Suppressor macrophage (primary cell): ENCODE measurements at regions not wholly inside any gene's neighbourhood (a gene's known extent, or its start where the extent isn't known, plus 50 kb on each side); places are given as distances from the start of the nearest gene placed in this dataset.

ENCODE experiments used
- DNase-seq, 4 experiments: peaks; one replicate each; pipeline ENCODE4 v3.0.0-alpha.2; 2020 to 2022

DNA sequence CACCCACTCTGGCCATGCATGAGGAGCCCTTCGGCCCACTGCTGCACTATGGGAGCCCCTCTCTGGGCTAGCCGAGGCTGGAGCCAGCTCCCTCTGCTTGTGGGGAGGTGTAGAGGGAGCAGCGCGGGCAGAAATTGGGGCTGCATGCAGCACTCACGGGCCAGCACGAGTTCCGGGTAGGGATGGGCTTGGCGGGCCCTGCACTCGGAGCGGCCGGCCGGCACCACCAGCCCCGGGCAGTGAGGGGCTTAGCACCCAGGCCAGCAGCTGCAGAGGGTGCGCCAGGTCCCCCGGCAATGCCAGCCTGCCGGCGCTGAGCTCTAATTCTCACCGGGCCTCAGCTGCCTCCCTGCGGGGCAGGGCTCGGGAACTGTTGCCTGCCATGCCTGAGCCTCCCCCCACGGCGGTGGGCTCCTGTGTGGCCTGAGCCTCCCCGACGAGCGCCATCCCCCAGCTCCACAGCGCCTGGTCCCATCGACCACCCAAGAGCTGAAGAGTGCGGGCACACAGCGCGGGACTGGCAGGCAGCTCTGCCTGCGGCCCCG, 209.0 kb downstream of the LTN1 start:
- no peak for DNase-seq

DNA sequence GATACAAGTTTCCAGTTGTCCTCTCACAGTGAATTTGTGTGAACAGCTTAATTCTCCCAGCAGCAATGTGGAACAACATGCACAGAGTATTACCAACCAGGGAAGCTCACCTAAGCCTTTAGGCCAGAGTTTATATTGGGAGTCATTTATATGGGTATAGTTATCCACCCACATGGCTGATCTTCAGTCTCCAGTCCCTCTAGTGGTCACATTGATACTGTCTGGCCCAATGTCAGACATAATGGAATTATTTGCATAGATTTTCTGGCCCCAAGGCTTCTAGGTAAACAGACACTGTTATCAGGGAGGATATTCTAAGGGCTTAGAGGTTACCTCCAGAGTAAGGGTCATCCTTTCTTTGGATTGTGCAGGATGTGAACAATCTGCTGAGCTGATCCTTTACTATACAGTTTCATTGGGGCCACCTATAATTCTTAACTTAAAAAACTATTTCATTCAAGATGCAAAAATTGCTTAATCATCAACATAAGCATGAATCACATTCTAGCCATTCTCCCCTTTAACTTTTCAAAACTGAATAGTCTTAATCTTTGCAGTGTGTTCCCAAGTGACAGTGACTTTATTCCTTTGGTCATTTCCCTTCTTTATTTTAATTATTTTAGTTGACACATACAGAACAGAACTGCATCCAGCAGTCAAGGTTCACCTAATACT, 210.9 kb downstream of the LTN1 start:
- peak in 3 of 4 experiments; percentile 5 to 10 (median 7) for DNase-seq

GRCh38 chr21:28779914-28780313, 212.8 kb downstream of the LTN1 start:
- no peak for DNase-seq

DNA sequence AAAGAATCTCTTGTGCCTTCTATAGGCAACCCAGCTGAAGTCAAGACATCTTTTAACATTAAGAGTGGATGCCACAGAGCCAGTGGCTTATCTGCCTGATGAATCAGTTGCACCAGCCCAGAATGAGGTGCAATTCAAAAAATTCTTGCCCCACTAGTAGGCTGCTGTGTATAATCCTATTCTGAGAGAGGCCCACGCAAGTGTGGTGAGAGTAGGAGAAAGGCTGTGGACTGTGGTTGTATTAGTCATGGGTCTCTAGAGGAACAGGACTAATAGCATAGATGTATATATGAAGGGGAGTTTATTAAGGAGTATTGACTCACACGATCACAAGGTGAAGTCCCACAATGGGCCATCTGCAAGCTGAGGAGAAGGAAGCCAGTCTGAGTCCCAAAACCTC, 216.4 kb downstream of the LTN1 start:
- DNase-seq: peak; percentile 22 to 56 (median 38)

- no peak for DNase-seq
Measured at GRCh38 chr21:28775071-28775470, 217.6 kb downstream of the LTN1 start.

DNA sequence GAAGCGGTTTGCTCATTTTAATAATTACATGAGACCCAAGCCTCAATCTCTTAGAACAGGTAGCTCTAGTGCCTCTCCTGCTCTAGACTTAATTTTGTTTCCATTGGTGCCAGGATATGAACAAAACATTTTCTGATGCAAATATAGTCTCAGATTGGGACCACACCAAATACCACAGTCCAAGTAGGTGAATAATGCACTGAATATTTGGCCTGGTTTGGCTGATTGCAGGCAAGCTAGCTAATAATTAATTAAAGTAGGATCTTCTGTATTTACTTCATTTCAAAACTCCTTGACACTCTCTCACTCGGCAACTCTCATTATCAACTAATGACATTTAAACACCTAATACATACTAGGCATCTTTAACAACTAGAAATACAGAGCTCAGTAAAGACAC, 219.6 kb downstream of the LTN1 start:
- no peak for DNase-seq

GRCh38 chr21:28771790-28772501, 220.7 kb downstream of the LTN1 start:
- no peak for DNase-seq

DNA sequence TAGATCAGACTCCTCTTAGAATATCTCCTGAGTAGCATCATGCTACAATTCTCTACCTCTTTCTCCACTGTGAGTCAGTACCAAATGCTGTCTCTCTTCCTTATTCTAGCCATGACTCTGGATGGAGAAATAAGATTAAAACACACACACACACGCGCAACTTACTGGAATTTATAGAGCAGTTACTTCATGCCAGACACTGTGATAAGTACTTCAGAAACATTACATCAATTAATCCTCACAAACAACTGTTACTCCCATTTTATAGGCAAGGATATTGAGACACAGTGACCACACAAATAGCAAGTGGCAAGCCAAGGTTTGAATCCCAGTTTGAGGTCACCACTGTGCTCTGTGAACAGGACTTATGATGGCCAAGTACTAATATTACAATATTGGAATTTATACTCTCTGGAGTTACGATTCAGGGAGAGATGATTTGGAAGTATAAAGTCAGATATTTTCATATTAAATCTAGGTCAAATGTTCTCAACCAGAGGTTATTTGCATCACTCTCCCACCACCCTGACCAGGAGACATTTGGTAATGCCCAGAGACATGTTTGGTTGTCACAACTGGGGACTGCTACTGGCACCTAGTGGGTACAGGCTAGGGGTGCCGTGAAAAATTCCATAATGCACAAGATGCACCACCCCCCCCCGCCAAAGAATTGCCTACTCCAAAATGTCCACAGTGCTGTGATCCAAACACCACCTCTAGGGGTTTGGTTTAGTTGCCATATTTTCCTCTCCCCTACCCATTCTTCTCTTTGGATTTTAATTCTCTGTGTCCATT, 221.6 kb downstream of the LTN1 start:
- peak in 1 of 4 experiments; percentile 5 for DNase-seq

- peak in 2 of 4 experiments; percentile 2 to 11 for DNase-seq
Measured at GRCh38 chr21:28769683-28770082, 223.0 kb downstream of the LTN1 start.

GRCh38 chr21:28768753-28769152, 223.9 kb downstream of the LTN1 start:
- DNase-seq: no peak

DNA sequence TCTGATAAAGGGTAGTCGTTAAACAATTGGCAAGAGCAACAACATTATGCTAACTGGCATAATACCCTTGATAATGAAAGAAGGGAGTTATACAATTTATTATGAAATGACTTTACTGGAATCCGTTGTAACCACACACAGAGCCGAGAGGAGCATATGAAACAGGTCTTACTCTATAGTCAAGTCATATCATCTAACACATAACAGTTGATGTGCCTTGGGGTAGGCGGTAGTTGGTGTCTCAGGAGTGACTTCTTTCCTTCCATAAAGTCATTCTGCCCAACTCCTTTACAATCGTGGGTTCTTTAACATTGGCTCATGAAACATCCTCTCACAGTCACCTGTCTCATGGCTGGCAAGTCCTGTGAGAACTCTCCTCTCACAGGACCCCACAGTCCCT, 225.2 kb downstream of the LTN1 start:
- no peak for DNase-seq

DNA sequence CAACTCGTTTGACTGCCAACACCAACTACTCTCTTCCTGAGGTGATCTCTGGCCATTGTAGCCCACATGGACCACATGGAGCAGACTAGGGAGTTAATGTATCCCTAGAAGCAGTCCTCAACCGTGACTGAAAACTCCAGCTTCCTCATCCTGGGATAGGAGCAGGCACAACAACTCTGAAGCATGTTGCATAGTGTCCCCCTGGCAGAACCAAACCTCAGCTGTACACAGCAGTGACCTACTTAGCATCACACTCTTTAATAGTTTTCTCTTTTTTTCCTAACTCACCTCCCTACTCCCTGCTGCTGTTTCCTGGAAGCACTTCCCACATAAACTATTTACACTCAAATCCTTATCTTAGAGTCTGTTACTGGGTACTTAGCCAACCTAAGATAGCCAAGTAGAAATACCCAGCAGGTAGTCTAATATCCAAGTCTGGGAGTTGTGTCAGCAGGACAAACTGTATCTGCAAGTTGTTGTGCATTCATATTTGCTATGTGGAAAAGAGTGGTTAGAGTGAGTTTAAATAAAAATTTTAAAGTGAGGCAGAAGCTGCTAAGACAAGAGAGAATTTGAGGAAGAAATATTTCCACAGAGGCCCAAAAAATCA, 228.8 kb downstream of the LTN1 start:
- no peak for DNase-seq

DNA sequence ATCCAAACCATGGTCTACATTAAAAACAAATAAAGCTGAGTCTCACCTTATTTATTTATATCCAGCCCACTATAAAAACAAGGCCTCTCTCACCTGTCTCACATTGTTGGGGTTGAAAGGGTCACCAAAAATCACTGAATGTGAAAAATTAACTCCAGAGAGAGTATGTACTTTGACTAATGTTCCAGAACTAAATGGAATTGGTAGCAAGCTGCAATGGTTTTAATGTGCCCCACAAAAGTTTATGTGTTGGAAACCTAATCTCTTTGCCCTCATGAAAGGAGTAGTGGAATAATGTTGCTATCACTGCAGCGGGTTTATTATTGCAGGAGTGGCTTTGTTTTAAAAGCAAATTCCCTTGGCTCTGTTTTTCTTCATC, 230.3 kb downstream of the LTN1 start:
- no peak for DNase-seq

DNA sequence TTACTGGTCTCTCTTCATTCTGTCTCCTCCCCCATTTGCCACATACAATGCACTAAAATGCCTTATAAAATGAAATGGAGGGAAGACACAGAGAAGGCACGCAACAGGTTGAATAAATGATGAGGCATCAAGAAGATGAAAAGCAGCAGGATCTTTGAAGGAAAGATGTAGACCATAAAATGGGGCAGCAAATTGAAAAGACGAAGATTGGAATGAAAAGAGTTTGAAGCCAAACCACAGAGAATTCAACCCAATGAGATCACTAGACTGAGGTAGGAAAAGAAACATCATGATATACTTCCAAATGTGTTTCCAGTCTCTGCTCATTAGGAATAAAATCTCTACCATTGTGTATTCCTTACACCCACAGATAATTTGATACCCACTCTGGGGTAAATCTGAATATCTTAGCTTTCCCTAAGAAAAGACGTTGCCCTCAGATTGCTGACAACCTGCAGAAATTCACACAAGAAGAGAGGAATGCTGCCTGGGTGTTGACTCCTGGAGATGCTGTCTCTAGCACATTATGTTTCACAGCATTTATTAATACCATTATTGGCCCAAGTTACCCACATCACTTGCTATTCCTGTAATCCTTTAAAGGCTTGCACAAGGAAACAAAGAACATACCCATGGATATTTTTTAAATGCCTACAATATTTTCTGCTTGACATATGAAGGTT, 230.9 kb downstream of the LTN1 start:
- no peak for DNase-seq

DNA sequence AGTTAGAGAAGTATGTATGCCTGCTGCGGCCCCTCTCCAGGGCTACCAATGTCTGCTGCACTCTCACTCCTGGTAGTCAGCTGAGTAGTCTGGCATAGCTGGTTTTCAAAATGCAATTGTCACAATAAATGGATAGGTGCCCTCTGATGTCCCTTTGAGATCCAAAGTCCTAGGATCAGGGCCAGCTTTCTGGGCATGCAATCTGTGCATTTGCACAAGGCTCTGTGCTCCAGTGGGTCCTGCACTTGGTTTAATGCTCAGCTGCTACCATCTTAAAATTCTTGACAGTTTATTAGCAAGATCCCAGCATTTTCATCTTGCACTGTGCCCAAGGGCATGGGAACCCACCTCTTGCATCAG, 233.8 kb downstream of the LTN1 start:
- no peak for DNase-seq

DNA sequence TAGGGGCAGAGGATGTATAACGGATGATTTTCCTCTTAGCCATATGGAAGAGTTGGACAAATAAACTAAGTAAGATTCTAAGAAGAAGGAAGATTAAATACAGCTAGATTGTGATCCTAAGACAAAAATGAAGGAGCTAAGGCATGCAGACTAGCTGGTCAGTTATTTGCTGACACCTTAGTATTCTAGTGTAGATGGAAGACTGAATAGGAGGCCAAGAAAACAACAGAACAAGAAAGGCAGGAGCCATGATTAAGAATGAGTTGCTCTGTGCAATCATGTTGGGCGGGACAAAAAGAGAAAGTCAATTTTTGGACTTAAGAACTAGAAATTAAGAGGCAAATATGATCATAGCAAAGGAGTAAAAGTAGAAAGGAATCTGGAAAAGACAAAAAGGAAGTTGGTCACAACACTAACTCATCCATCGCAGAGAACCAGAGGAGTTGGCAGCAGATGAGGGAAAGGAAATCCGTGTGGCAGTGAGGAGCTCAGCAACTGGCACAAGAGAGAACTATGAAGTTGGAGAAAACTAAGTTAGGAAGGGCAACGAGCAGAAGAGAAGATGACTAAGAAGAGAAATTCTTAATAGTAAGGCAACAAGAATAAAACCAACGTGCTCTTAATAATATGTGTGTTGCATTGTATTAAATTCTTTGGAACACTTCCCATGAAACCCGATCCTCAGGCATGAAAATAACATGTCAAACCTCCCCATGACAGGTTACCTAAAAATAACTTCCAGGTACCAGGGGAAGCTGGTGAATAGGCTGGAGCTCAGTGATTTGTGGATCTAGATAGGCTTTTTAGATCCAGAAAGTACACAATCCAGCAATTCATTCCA, 234.4 kb downstream of the LTN1 start:
- no peak for DNase-seq

GRCh38 chr21:28754862-28755261, 237.8 kb downstream of the LTN1 start:
- DNase-seq: no peak

DNA sequence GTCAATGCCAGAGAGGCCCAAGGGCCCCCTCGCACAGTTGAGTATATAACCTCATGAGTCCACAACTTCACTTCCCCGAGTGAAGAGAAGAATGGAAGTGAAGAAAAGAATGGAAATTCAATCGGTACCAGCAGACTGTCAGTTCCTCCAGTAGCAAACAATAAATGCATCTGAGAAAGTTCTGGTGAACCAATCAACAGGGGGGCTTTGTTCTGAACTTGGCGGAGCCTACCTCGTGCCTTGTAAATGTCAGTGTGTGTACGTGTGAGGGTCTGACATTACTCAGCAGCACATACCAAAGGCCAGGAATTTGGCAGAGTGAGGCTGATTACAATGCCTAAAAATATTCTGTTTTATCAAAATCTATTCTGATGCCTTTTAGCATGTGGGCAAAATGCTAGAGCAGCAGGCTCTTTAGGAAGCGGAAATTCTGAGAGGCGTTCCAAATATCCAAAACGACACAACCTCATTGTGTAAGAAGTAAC, 238.5 kb downstream of the LTN1 start:
- DNase-seq: no peak

GRCh38 chr21:28752131-28752530, 240.5 kb downstream of the LTN1 start:
- no peak for DNase-seq

GRCh38 chr21:28751176-28751575, 241.5 kb downstream of the LTN1 start:
- no peak for DNase-seq

DNA sequence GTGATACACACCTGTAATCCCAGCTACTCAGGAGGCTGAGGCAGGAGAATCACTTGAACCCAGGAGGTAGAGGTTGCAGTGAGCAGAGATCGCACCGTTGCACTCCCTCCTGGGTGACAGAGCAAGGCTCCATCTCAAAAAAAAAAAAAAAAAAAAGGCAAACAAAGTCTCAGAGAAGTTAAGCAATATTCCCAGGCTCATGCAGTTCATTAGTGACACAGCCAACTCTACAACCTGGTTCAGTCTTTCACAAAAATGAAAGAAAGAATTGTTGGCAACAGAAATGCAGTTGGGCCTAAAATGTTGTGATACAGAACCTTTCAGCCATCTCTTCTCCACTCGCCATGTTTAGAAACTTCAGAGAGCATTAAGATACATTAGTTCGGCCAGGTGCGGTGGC, 242.1 kb downstream of the LTN1 start:
- no peak for DNase-seq
